ENCODE measurements at regions not wholly inside any gene's neighbourhood (a gene's known extent, or its start where the extent isn't known, plus 50 kb on each side); places are given as distances from the start of the nearest gene placed in this dataset.

GRCh38 chr2:3930246-3930645 lies 226.9 kb downstream of the DCDC2C start:
- no peak overlapping the region for H3K27ac ChIP-seq (ENCODE audit: low read depth in 1 of 2, low read length in 1 of 2)
- H3K9me3 ChIP-seq (ENCODE audit: control insufficient read depth in 2 of 2, insufficient read depth in 1 of 2, low read length in 1 of 2): no peaks in the 10 kb centered on the region
- H3K4me3 ChIP-seq (ENCODE audit: low read length in 2 of 2): no peak overlapping the region
- H3K27me3 ChIP-seq (ENCODE audit: control insufficient read depth in 2 of 2, insufficient read depth in 1 of 2, low read length in 1 of 2): no peaks in the 10 kb centered on the region
- H3K4me1 ChIP-seq (ENCODE audit: control insufficient read depth in 2 of 2, insufficient read depth in 2 of 2, low read length in 2 of 2): no peaks in the 10 kb centered on the region
- 80% methylated on average over 8 of the region's 8 CpGs for WGBS
- H3K36me3 ChIP-seq (ENCODE audit: control insufficient read depth in 2 of 2, insufficient read depth in 2 of 2, low read length in 1 of 2): no peaks in the 10 kb centered on the region
- DNase-seq (ENCODE audit: low read depth in 6 of 9, low spot score in 9 of 9): no peak

GRCh38 chr2:3940661-3941060 lies 237.3 kb downstream of the DCDC2C start:
- WGBS: 66% methylated on average over 7 of the region's 7 CpGs

DNA sequence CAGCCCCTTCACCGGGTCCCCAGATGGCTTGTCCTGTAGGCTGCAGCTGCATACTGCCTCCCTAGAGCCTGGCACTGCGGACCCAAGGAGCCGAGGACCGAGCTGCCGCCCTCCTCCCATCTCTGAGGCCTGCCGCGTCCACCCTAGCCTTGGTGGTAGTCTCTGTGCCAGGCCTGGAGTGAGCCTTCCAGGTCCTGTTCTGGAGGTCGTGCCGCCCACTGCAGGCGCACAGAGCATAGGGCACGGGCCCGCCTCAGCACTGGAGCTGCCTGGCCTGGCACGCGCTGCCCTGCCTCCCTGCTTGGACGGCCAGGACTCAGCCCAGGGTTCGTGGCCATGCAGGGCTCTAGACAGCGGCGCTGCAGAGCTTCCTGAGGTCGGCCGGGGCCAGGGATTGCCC lies 239.5 kb downstream of the DCDC2C start:
- no peaks in the 10 kb centered on the region for H3K9me3 ChIP-seq (ENCODE audit: control insufficient read depth in 2 of 2, insufficient read depth in 1 of 2, low read length in 1 of 2)
- no peaks in the 10 kb centered on the region for H3K27me3 ChIP-seq (ENCODE audit: control insufficient read depth in 2 of 2, insufficient read depth in 1 of 2, low read length in 1 of 2)
- DNase-seq (ENCODE audit: low read depth in 6 of 9, low spot score in 9 of 9): no peak
- 92% methylated on average over 20 of the region's 20 CpGs for WGBS
- no peaks in the 10 kb centered on the region for H3K36me3 ChIP-seq (ENCODE audit: control insufficient read depth in 2 of 2, insufficient read depth in 2 of 2, low read length in 1 of 2)
- no peak overlapping the region for H3K27ac ChIP-seq (ENCODE audit: low read depth in 1 of 2, low read length in 1 of 2)
- H3K4me1 ChIP-seq (ENCODE audit: control insufficient read depth in 2 of 2, insufficient read depth in 2 of 2, low read length in 2 of 2): no peaks in the 10 kb centered on the region
- H3K4me3 ChIP-seq (ENCODE audit: low read length in 2 of 2): no peak overlapping the region

More at GRCh38 chr2:3940661-3941060, 237.3 kb downstream of the DCDC2C start:
- H3K27me3 ChIP-seq (ENCODE audit: control insufficient read depth in 2 of 2, insufficient read depth in 1 of 2, low read length in 1 of 2): no peaks in the 10 kb centered on the region
- H3K9me3 ChIP-seq (ENCODE audit: control insufficient read depth in 2 of 2, insufficient read depth in 1 of 2, low read length in 1 of 2): no peaks in the 10 kb centered on the region
- no peaks in the 10 kb centered on the region for H3K36me3 ChIP-seq (ENCODE audit: control insufficient read depth in 2 of 2, insufficient read depth in 2 of 2, low read length in 1 of 2)
- H3K4me1 ChIP-seq (ENCODE audit: control insufficient read depth in 2 of 2, insufficient read depth in 2 of 2, low read length in 2 of 2): no peaks in the 10 kb centered on the region
- H3K4me3 ChIP-seq (ENCODE audit: low read length in 2 of 2): no peak overlapping the region
- H3K27ac ChIP-seq (ENCODE audit: low read depth in 1 of 2, low read length in 1 of 2): no peak overlapping the region
- no peak for DNase-seq (ENCODE audit: low read depth in 6 of 9, low spot score in 9 of 9)

DNA sequence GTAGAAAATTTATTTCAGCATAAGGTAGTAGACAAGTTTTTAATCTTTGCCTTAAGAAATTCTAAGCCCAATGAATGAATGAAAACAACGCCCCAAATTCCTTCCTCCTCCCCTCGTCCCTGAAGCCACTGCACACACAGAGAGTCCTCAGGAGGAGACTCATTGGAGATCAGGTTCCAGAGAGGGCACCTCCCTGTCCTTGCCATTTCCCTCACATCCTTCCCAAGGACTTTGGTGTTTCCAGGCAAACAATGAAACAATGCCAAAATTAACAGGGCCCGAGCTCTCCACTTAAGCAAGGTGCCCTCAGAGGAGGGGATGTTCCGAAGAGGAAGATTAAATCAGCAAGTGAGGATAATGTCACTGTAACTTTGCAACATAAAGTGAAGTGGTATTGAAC lies 240.7 kb downstream of the DCDC2C start:
- Histone ChIP-seq H3K9me3 (ENCODE audit: control insufficient read depth in 2 of 2, insufficient read depth in 1 of 2, low read length in 1 of 2) (no peaks in the 10 kb centered on the region), H3K27ac (ENCODE audit: low read depth in 1 of 2, low read length in 1 of 2) (no peak overlapping the region), H3K4me1 (ENCODE audit: control insufficient read depth in 2 of 2, insufficient read depth in 2 of 2, low read length in 2 of 2) (no peaks in the 10 kb centered on the region), H3K27me3 (ENCODE audit: control insufficient read depth in 2 of 2, insufficient read depth in 1 of 2, low read length in 1 of 2) (no peaks in the 10 kb centered on the region), H3K4me3 (ENCODE audit: low read length in 2 of 2) (no peak overlapping the region), H3K36me3 (ENCODE audit: control insufficient read depth in 2 of 2, insufficient read depth in 2 of 2, low read length in 1 of 2) (no peaks in the 10 kb centered on the region)
- no peak for DNase-seq (ENCODE audit: low read depth in 6 of 9, low spot score in 9 of 9)
- 87% methylated on average over 4 of the region's 4 CpGs for WGBS

- H3K27me3 ChIP-seq (ENCODE audit: control insufficient read depth in 2 of 2, insufficient read depth in 1 of 2, low read length in 1 of 2): no peaks in the 10 kb centered on the region
- no peak overlapping the region for H3K27ac ChIP-seq (ENCODE audit: low read depth in 1 of 2, low read length in 1 of 2)
- 97% methylated on average over 3 of the region's 3 CpGs for WGBS
Measured at GRCh38 chr2:3944841-3945240, 241.5 kb downstream of the DCDC2C start.

DNA sequence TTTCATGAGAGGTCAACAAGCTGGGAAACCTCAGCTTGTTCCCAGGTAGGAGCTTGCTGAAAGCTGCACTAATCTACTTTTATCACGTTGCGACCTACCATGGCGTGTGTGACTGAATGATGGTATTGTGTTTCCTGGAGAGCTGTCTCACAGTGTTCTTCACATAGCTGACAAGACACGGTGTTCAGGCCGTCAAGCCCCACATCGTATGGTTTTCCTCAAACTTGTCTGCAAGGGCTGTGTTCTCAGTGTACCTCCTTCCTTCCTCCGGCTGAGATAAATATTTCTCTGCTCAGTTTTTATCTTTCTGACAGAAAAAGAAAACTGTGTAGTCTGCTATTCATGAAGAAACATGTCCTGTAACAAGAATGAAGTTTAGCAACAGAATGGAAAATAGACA lies 244.8 kb downstream of the DCDC2C start:
- 81% methylated on average over 7 of the region's 7 CpGs for WGBS
- no peaks in the 10 kb centered on the region for H3K4me1 ChIP-seq (ENCODE audit: control insufficient read depth in 2 of 2, insufficient read depth in 2 of 2, low read length in 2 of 2)
- H3K27ac ChIP-seq (ENCODE audit: low read depth in 1 of 2, low read length in 1 of 2): no peak overlapping the region
- no peaks in the 10 kb centered on the region for H3K36me3 ChIP-seq (ENCODE audit: control insufficient read depth in 2 of 2, insufficient read depth in 2 of 2, low read length in 1 of 2)
- H3K9me3 ChIP-seq (ENCODE audit: control insufficient read depth in 2 of 2, insufficient read depth in 1 of 2, low read length in 1 of 2): peaks cover 1 to 6% of the 10 kb centered on the region in 2 donors
- no peaks in the 10 kb centered on the region for H3K27me3 ChIP-seq (ENCODE audit: control insufficient read depth in 2 of 2, insufficient read depth in 1 of 2, low read length in 1 of 2)
- DNase-seq (ENCODE audit: low read depth in 6 of 9, low spot score in 9 of 9): no peak
- H3K4me3 ChIP-seq (ENCODE audit: low read length in 2 of 2): no peak overlapping the region

More at GRCh38 chr2:3944841-3945240, 241.5 kb downstream of the DCDC2C start:
- no peaks in the 10 kb centered on the region for H3K4me1 ChIP-seq (ENCODE audit: control insufficient read depth in 2 of 2, insufficient read depth in 2 of 2, low read length in 2 of 2)
- no peak for DNase-seq (ENCODE audit: low read depth in 6 of 9, low spot score in 9 of 9)
- H3K9me3 ChIP-seq (ENCODE audit: control insufficient read depth in 2 of 2, insufficient read depth in 1 of 2, low read length in 1 of 2): no peaks in the 10 kb centered on the region
- no peaks in the 10 kb centered on the region for H3K36me3 ChIP-seq (ENCODE audit: control insufficient read depth in 2 of 2, insufficient read depth in 2 of 2, low read length in 1 of 2)
- H3K4me3 ChIP-seq (ENCODE audit: low read length in 2 of 2): no peak overlapping the region

GRCh38 chr2:3951131-3951954 lies 248.0 kb downstream of the DCDC2C start:
- no peak overlapping the region for H3K4me3 ChIP-seq (ENCODE audit: low read length in 2 of 2)
- H3K27ac ChIP-seq (ENCODE audit: low read depth in 1 of 2, low read length in 1 of 2): no peak overlapping the region
- DNase-seq (ENCODE audit: low read depth in 6 of 9, low spot score in 9 of 9): no peak
- H3K27me3 ChIP-seq (ENCODE audit: control insufficient read depth in 2 of 2, insufficient read depth in 1 of 2, low read length in 1 of 2): no peaks in the 10 kb centered on the region
- 93% methylated on average over 11 of the region's 11 CpGs for WGBS
- H3K4me1 ChIP-seq (ENCODE audit: control insufficient read depth in 2 of 2, insufficient read depth in 2 of 2, low read length in 2 of 2): no peaks in the 10 kb centered on the region
- H3K36me3 ChIP-seq (ENCODE audit: control insufficient read depth in 2 of 2, insufficient read depth in 2 of 2, low read length in 1 of 2): no peaks in the 10 kb centered on the region
- H3K9me3 ChIP-seq (ENCODE audit: control insufficient read depth in 2 of 2, insufficient read depth in 1 of 2, low read length in 1 of 2): peaks cover 1 to 6% of the 10 kb centered on the region in 2 donors

GRCh38 chr2:3952866-3953516 lies 249.6 kb downstream of the DCDC2C start:
- WGBS: 93% methylated on average over 12 of the region's 12 CpGs
- no peaks in the 10 kb centered on the region for H3K27me3 ChIP-seq (ENCODE audit: control insufficient read depth in 2 of 2, insufficient read depth in 1 of 2, low read length in 1 of 2)
- peaks cover 1 to 6% of the 10 kb centered on the region in 2 donors for H3K9me3 ChIP-seq (ENCODE audit: control insufficient read depth in 2 of 2, insufficient read depth in 1 of 2, low read length in 1 of 2)
- DNase-seq (ENCODE audit: low read depth in 6 of 9, low spot score in 9 of 9): no peak
- no peaks in the 10 kb centered on the region for H3K36me3 ChIP-seq (ENCODE audit: control insufficient read depth in 2 of 2, insufficient read depth in 2 of 2, low read length in 1 of 2)
- no peak overlapping the region for H3K27ac ChIP-seq (ENCODE audit: low read depth in 1 of 2, low read length in 1 of 2)
- no peak overlapping the region for H3K4me3 ChIP-seq (ENCODE audit: low read length in 2 of 2)
- no peaks in the 10 kb centered on the region for H3K4me1 ChIP-seq (ENCODE audit: control insufficient read depth in 2 of 2, insufficient read depth in 2 of 2, low read length in 2 of 2)

DNA sequence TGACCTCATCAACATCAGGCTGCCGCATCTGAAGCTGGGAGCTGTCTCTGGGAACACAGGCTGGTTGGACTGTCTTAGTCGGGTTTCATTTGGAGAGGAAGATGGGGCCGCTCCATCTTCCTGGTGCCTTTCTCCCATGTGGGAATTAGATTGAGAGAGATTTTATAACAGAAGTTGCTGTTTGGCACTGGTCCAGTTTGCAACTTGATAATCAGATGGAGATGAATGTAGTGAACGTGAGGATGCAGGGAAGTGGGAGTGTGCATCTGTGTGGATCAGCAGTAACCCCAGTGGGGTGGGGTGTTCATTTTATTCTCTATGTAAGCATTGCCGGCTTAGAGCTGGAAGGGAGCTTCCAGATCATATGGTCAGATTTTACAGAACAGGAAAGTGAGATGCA lies 250.9 kb downstream of the DCDC2C start:
- no peak overlapping the region for H3K27ac ChIP-seq (ENCODE audit: low read depth in 1 of 2, low read length in 1 of 2)
- H3K27me3 ChIP-seq (ENCODE audit: control insufficient read depth in 2 of 2, insufficient read depth in 1 of 2, low read length in 1 of 2): no peaks in the 10 kb centered on the region
- 84% methylated on average over 5 of the region's 5 CpGs for WGBS
- no peaks in the 10 kb centered on the region for H3K4me1 ChIP-seq (ENCODE audit: control insufficient read depth in 2 of 2, insufficient read depth in 2 of 2, low read length in 2 of 2)
- H3K9me3 ChIP-seq (ENCODE audit: control insufficient read depth in 2 of 2, insufficient read depth in 1 of 2, low read length in 1 of 2): peaks cover 1 to 6% of the 10 kb centered on the region in 2 donors
- no peaks in the 10 kb centered on the region for H3K36me3 ChIP-seq (ENCODE audit: control insufficient read depth in 2 of 2, insufficient read depth in 2 of 2, low read length in 1 of 2)
- DNase-seq (ENCODE audit: low read depth in 6 of 9, low spot score in 9 of 9): no peak
- no peak overlapping the region for H3K4me3 ChIP-seq (ENCODE audit: low read length in 2 of 2)
